ENCODE measurements at regions not wholly inside any gene's neighbourhood (a gene's known extent, or its start where the extent isn't known, plus 50 kb on each side); places are given as distances from the start of the nearest gene placed in this dataset.

DNA sequence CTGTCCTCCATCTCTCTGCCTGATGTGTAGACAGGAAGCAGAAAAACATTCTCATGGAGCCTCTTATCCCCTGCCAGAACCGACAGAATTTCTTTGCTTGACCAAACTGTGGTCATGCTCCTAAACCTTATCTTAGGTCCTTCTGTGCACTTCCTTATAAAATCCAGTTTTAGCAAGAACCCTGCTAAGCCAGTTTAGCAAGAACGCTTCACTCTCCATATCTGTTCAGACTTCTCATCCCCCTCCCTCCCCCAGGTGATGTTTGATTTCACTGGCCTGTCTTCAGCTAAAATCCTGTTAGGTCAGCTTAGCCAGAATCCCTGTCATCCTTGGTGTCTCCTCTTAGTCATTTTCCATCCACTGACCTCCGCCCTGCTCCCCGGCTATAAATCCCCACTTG lies 1130.9 kb upstream of the PRKX start:
- TF ChIP-seq POLR2AphosphoS5 (IDR thresholded peaks at IDR 0.05; ENCODE audit: insufficient read depth, low read depth, low read length), result no peak
- no peak for TF ChIP-seq POLR2A (IDR thresholded peaks at IDR 0.05; ENCODE audit: low read depth, low read length)
- no peak for TF ChIP-seq EZH2 (IDR thresholded peaks at IDR 0.05; ENCODE audit: borderline replicate concordance, low read depth, low read length, severe bottlenecking)
